Neural cell (in vitro differentiated cells): ENCODE measurements at regions not wholly inside any gene's neighbourhood (a gene's known extent, or its start where the extent isn't known, plus 50 kb on each side); places are given as distances from the start of the nearest gene placed in this dataset.

Experiments used
- H2AFZ ChIP-seq: fragments of 200-600, 300-800 bp; sonication (generic), shearing (Covaris generic); 2 replicates; pipeline ENCODE4 v1.6.0; 2014; ENCODE audit warnings: low read depth, mild to moderate bottlenecking, antibody characterized with exemption, low read length, moderate library complexity
- H3F3A ChIP-seq: fragments of 200-600 bp; shearing (Covaris generic); 2 replicates; pipeline ENCODE4 v1.6.1; 2016; ENCODE audit warnings: mild to moderate bottlenecking, moderate library complexity, mixed read lengths, antibody characterized with exemption, low read length; ENCODE audit not compliant: insufficient read depth, poor library complexity, severe bottlenecking
- H3K27ac ChIP-seq: fragments of 200-600, 300-800 bp; sonication (generic), shearing (Covaris generic); 2 replicates; pipeline ENCODE4 v1.5.1; 2014; ENCODE audit warnings: mild to moderate bottlenecking, low read length, moderate library complexity
- H3K27me3 ChIP-seq: fragments of 300-800, 200-600 bp; sonication (generic), shearing (Covaris generic); 2 replicates; pipeline ENCODE4 v1.6.0; 2014; ENCODE audit warnings: mild to moderate bottlenecking, low read depth, low read length, moderate library complexity; ENCODE audit not compliant: insufficient read depth
- H3K36me3 ChIP-seq: fragments of 300-800, 200-600 bp; sonication (generic), shearing (Covaris generic); 2 replicates; pipeline ENCODE4 v1.5.1; 2014; ENCODE audit warnings: mild to moderate bottlenecking, antibody characterized with exemption, low read length, moderate library complexity; ENCODE audit not compliant: insufficient read depth
- H3K4me2 ChIP-seq: fragments of 300-800, 200-600 bp; sonication (generic), shearing (Covaris generic); 2 replicates; pipeline ENCODE4 v1.6.0; 2014; ENCODE audit warnings: mild to moderate bottlenecking, low read length
- H3K4me3 ChIP-seq: fragments of 300-800, 200-600 bp; sonication (generic), shearing (Covaris generic); 2 replicates; pipeline ENCODE4 v1.5.1; 2014; ENCODE audit warnings: mild to moderate bottlenecking, low read length, moderate library complexity
- H3K79me2 ChIP-seq: fragments of 200-600 bp; shearing (Covaris generic); replicated peaks from 2 replicates; pipeline ENCODE4 v1.6.0; 2014; ENCODE audit warnings: mild to moderate bottlenecking, low read length, moderate library complexity; ENCODE audit not compliant: insufficient read depth
- H3K9ac ChIP-seq: fragments of 300-800, 200-600 bp; sonication (generic), shearing (Covaris generic); 2 replicates; pipeline ENCODE4 v1.6.1; 2016; ENCODE audit warnings: mild to moderate bottlenecking, low read length, mixed read lengths
- H3K9me2 ChIP-seq: fragments of 200-600 bp; shearing (Covaris generic); 2 replicates; pipeline ENCODE4 v1.6.1; 2016; ENCODE audit warnings: mild to moderate bottlenecking, low read length, mixed read lengths; ENCODE audit not compliant: insufficient read depth
- H3K9me3 ChIP-seq: fragments of 200-600, 300-800 bp; sonication (generic), shearing (Covaris generic); 2 replicates; pipeline ENCODE4 v1.6.1; 2016; ENCODE audit warnings: mild to moderate bottlenecking, mixed run types, low read length, moderate library complexity, mixed read lengths
- H4K20me1 ChIP-seq: fragments of 200-600 bp; shearing (Covaris generic); 2 replicates; pipeline ENCODE4 v1.6.1; 2016; ENCODE audit warnings: mild to moderate bottlenecking, mixed run types; ENCODE audit not compliant: insufficient read depth
- EP300 ChIP-seq: fragments of 450-650 bp; conservative IDR thresholded peaks from 2 replicates; pipeline ENCODE4 v1.6.1; 2014; ENCODE audit warnings: antibody characterized with exemption, mild to moderate bottlenecking, moderate library complexity; ENCODE audit not compliant: poor library complexity, severe bottlenecking
- EZH2 ChIP-seq: fragments of 200-600, 300-800 bp; shearing (Covaris generic), sonication (generic); IDR thresholded peaks from 2 replicates; pipeline ENCODE4 v1.6.1; 2014; ENCODE audit warnings: antibody characterized with exemption, low read length, borderline replicate concordance, mild to moderate bottlenecking; ENCODE audit not compliant: insufficient read depth, poor library complexity, severe bottlenecking
- MXI1 ChIP-seq: fragments of 450-650 bp; conservative IDR thresholded peaks from 2 replicates; pipeline ENCODE4 v1.6.1; 2014; ENCODE audit warnings: antibody characterized with exemption, mild to moderate bottlenecking; ENCODE audit not compliant: poor library complexity, severe bottlenecking
- POLR2AphosphoS5 ChIP-seq: IDR thresholded peaks from 2 replicates; pipeline ENCODE4 v1.6.1; 2012
- RAD21 ChIP-seq: fragments of 450-650 bp; conservative IDR thresholded peaks from 2 replicates; pipeline ENCODE4 v1.6.1; 2014; ENCODE audit warnings: antibody characterized with exemption, mild to moderate bottlenecking, moderate library complexity
- SMC3 ChIP-seq: fragments of 450-650 bp; conservative IDR thresholded peaks from 2 replicates; pipeline ENCODE4 v1.6.1; 2014; ENCODE audit warnings: antibody characterized with exemption, mild to moderate bottlenecking, moderate library complexity; ENCODE audit not compliant: poor library complexity
- TAF1 ChIP-seq: IDR thresholded peaks from 2 replicates; pipeline ENCODE4 v1.6.1; 2012; ENCODE audit warnings: low read depth
- TF ChIP-seq, protein P1 (sequence below): fragments of 450-650 bp; IDR thresholded peaks from 2 replicates; pipeline ENCODE4 v1.5.1; 2014; ENCODE audit warnings: antibody characterized with exemption, mild to moderate bottlenecking, moderate library complexity; ENCODE audit not compliant: poor library complexity, severe bottlenecking
- TF ChIP-seq, protein P2 (sequence below): IDR thresholded peaks from 2 replicates; pipeline ENCODE4 v1.6.1; 2012; ENCODE audit warnings: borderline replicate concordance

GRCh38 chr13:74466864-74467263, 332.7 kb upstream of the KLF12 start:
- H3K4me2 ChIP-seq: no peak overlapping the region
- H3K79me2 ChIP-seq: no peaks in the 10 kb centered on the region
- no peaks in the 10 kb centered on the region for H3K9me3 ChIP-seq
- peak; percentile 19 for TF ChIP-seq EP300
- TF ChIP-seq, protein P1, sequence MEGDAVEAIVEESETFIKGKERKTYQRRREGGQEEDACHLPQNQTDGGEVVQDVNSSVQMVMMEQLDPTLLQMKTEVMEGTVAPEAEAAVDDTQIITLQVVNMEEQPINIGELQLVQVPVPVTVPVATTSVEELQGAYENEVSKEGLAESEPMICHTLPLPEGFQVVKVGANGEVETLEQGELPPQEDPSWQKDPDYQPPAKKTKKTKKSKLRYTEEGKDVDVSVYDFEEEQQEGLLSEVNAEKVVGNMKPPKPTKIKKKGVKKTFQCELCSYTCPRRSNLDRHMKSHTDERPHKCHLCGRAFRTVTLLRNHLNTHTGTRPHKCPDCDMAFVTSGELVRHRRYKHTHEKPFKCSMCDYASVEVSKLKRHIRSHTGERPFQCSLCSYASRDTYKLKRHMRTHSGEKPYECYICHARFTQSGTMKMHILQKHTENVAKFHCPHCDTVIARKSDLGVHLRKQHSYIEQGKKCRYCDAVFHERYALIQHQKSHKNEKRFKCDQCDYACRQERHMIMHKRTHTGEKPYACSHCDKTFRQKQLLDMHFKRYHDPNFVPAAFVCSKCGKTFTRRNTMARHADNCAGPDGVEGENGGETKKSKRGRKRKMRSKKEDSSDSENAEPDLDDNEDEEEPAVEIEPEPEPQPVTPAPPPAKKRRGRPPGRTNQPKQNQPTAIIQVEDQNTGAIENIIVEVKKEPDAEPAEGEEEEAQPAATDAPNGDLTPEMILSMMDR: no peak
- H3K4me3 ChIP-seq: no peak overlapping the region
- H3K27me3 ChIP-seq: no peaks in the 10 kb centered on the region
- no peak overlapping the region for H3K27ac ChIP-seq
- H4K20me1 ChIP-seq: no peaks in the 10 kb centered on the region
- H3K9ac ChIP-seq: no peak overlapping the region
- no peaks in the 10 kb centered on the region for H3K9me2 ChIP-seq
- no peaks in the 10 kb centered on the region for H3K36me3 ChIP-seq
- no peak overlapping the region for H2AFZ ChIP-seq
- H3F3A ChIP-seq: no peaks in the 10 kb centered on the region

GRCh38 chr13:74466020-74466419, 331.8 kb upstream of the KLF12 start:
- H3K9me2 ChIP-seq: no peaks in the 10 kb centered on the region
- H4K20me1 ChIP-seq: no peaks in the 10 kb centered on the region
- no peaks in the 10 kb centered on the region for H3F3A ChIP-seq
- H3K4me3 ChIP-seq: no peak overlapping the region
- H3K36me3 ChIP-seq: no peaks in the 10 kb centered on the region
- H3K9ac ChIP-seq: no peak overlapping the region
- no peaks in the 10 kb centered on the region for H3K9me3 ChIP-seq
- H3K27ac ChIP-seq: no peak overlapping the region
- H3K4me2 ChIP-seq: no peak overlapping the region
- TF ChIP-seq TAF1 (no peak), SMC3 (no peak)
- TF ChIP-seq, protein P2, sequence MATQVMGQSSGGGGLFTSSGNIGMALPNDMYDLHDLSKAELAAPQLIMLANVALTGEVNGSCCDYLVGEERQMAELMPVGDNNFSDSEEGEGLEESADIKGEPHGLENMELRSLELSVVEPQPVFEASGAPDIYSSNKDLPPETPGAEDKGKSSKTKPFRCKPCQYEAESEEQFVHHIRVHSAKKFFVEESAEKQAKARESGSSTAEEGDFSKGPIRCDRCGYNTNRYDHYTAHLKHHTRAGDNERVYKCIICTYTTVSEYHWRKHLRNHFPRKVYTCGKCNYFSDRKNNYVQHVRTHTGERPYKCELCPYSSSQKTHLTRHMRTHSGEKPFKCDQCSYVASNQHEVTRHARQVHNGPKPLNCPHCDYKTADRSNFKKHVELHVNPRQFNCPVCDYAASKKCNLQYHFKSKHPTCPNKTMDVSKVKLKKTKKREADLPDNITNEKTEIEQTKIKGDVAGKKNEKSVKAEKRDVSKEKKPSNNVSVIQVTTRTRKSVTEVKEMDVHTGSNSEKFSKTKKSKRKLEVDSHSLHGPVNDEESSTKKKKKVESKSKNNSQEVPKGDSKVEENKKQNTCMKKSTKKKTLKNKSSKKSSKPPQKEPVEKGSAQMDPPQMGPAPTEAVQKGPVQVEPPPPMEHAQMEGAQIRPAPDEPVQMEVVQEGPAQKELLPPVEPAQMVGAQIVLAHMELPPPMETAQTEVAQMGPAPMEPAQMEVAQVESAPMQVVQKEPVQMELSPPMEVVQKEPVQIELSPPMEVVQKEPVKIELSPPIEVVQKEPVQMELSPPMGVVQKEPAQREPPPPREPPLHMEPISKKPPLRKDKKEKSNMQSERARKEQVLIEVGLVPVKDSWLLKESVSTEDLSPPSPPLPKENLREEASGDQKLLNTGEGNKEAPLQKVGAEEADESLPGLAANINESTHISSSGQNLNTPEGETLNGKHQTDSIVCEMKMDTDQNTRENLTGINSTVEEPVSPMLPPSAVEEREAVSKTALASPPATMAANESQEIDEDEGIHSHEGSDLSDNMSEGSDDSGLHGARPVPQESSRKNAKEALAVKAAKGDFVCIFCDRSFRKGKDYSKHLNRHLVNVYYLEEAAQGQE: no peak
- no peak overlapping the region for H2AFZ ChIP-seq
- no peaks in the 10 kb centered on the region for H3K79me2 ChIP-seq
- H3K27me3 ChIP-seq: no peaks in the 10 kb centered on the region

GRCh38 chr13:74465271-74465670, 331.1 kb upstream of the KLF12 start:
- no peaks in the 10 kb centered on the region for H4K20me1 ChIP-seq
- no peaks in the 10 kb centered on the region for H3K9me2 ChIP-seq
- no peaks in the 10 kb centered on the region for H3F3A ChIP-seq
- TF ChIP-seq EZH2: no peak
- no peak for TF ChIP-seq EP300
- no peak for TF ChIP-seq RAD21
- TF ChIP-seq SMC3: no peak
- no peak for TF ChIP-seq TAF1
- TF ChIP-seq, protein P2: no peak
- TF ChIP-seq, protein P1: no peak
- no peak for TF ChIP-seq POLR2AphosphoS5
- TF ChIP-seq MXI1: no peak
- H3K27me3 ChIP-seq: no peaks in the 10 kb centered on the region
- H3K36me3 ChIP-seq: no peaks in the 10 kb centered on the region
- no peak overlapping the region for H3K4me2 ChIP-seq
- no peak overlapping the region for H3K9ac ChIP-seq
- H3K27ac ChIP-seq: no peak overlapping the region
- no peaks in the 10 kb centered on the region for H3K79me2 ChIP-seq
- no peak overlapping the region for H3K4me3 ChIP-seq
- no peaks in the 10 kb centered on the region for H3K9me3 ChIP-seq
- H2AFZ ChIP-seq: no peak overlapping the region
